Mucosa of descending colon (tissue), 3 donors: ENCODE measurements at regions not wholly inside any gene's neighbourhood (a gene's known extent, or its start where the extent isn't known, plus 50 kb on each side); places are given as distances from the start of the nearest gene placed in this dataset.
A peak's percentile ranks its signal among the peaks of the same experiment; 100 is the strongest.
"Not testable (repeated sequence)": the region's sequence is repeated elsewhere in the genome, so short reads cannot be mapped to it uniquely, and the experiment has no call there.

Experiments used
- ATAC-seq: fragments of 200-7000 bp; cut with Tn5 transposase; one replicate; pipeline ENCODE4 v1.9.1; 2020; ENCODE audit warnings: mild to moderate bottlenecking, moderate library complexity
- DNase-seq, 3 donors: peaks; one replicate each; pipeline ENCODE4 v3.0.0-alpha.2; 2020
- H3K36me3 ChIP-seq: fragments of 200-600 bp; one replicate; pipeline ENCODE4 v1.8.0; 2021; ENCODE audit warnings: low read depth, mild to moderate bottlenecking
- H3K4me1 ChIP-seq: fragments of 200-600 bp; one replicate; pipeline ENCODE4 v1.8.0; 2021; ENCODE audit warnings: low read depth, mild to moderate bottlenecking
- H3K4me3 ChIP-seq: fragments of 200-600 bp; one replicate; pipeline ENCODE4 v1.8.0; 2021; ENCODE audit warnings: mild to moderate bottlenecking
- H3K9me3 ChIP-seq: fragments of 200-600 bp; one replicate; pipeline ENCODE4 v1.8.0; 2021; ENCODE audit warnings: mild to moderate bottlenecking
- CTCF ChIP-seq: fragments of 200-600 bp; IDR thresholded peaks from one replicate; pipeline ENCODE4 v1.8.0; 2022; ENCODE audit warnings: antibody characterized with exemption, mild to moderate bottlenecking
- intact Hi-C, 2 donors: fragments of 100-400 bp; cut with DNase I in 1 of 2; cut with micrococcal nuclease in 1 of 2; formaldehyde crosslinking; loops; one replicate each; pipeline versions ENCODE4 v1.11.0 to v1.11.1; 2022; cut with DNase I, micrococcal nuclease
- donor health status: DM: no; HTN: no; CAD: no; lungs with moderate emphysema.
- donor health status: DM: no; HTN: no; CAD: no.
- donor health status: DM: no; HTN: yes; CAD: no.

GRCh38 chr12:87348071-87348470 is 681.1 kb downstream of the C12orf50 start:
- intact Hi-C loops, result no loop called here
- ATAC-seq, result peak; percentile 27
- Histone ChIP-seq H3K4me3 (no peak overlapping the region), H3K9me3 (no peaks in the 10 kb centered on the region), H3K4me1 (no peaks in the 10 kb centered on the region), H3K36me3 (no peaks in the 10 kb centered on the region)
- DNase-seq, result no peak
- no peak for TF ChIP-seq CTCF

- ATAC-seq (no peak), DNase-seq (no peak)
- H3K36me3 ChIP-seq, result no peaks in the 10 kb centered on the region
- H3K4me3 ChIP-seq, result no peak overlapping the region
- no peak for TF ChIP-seq CTCF
- no peaks in the 10 kb centered on the region for H3K4me1 ChIP-seq
- H3K9me3 ChIP-seq, result no peaks in the 10 kb centered on the region
- intact Hi-C loops, result no loop called here
Measured at GRCh38 chr12:87344699-87345098, 684.5 kb downstream of the C12orf50 start.

- Histone ChIP-seq H3K9me3 (no peaks in the 10 kb centered on the region), H3K4me3 (no peak overlapping the region), H3K36me3 (no peaks in the 10 kb centered on the region), H3K4me1 (no peaks in the 10 kb centered on the region)
- DNase-seq (no peak), ATAC-seq (no peak)
- no peak for TF ChIP-seq CTCF
- intact Hi-C loops, result no loop called here
Measured at GRCh38 chr12:87338681-87339080, 690.5 kb downstream of the C12orf50 start.

DNA sequence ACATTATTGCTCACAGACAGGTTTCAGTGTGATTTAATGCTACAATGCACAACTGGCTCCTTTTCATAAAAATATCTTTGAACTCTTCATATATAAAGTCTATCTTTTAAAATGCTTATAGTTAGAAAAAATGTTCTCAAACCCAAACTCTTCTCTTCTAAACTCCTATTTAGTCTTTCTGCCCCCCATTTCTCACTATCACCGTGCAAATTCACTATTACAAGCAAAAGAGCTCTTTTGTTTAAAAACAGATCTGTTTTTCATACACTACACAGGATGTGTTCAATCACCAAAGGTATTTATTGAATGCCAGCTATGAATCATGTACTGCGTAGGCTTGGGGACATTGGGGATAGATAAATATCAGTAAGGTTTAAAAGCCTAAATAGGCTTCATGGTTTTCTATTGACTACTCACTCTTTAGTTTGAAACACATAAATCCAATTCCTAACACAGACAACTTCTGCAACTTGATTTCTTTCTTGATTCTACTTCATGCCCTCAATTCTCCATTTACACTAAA is 692.3 kb downstream of the C12orf50 start:
- Histone ChIP-seq H3K4me3 (no peak overlapping the region), H3K9me3 (no peaks in the 10 kb centered on the region), H3K4me1 (no peaks in the 10 kb centered on the region), H3K36me3 (no peaks in the 10 kb centered on the region)
- ATAC-seq, result no peak
- no peak for TF ChIP-seq CTCF
- intact Hi-C loops, result no loop called here
- no peak for DNase-seq

DNA sequence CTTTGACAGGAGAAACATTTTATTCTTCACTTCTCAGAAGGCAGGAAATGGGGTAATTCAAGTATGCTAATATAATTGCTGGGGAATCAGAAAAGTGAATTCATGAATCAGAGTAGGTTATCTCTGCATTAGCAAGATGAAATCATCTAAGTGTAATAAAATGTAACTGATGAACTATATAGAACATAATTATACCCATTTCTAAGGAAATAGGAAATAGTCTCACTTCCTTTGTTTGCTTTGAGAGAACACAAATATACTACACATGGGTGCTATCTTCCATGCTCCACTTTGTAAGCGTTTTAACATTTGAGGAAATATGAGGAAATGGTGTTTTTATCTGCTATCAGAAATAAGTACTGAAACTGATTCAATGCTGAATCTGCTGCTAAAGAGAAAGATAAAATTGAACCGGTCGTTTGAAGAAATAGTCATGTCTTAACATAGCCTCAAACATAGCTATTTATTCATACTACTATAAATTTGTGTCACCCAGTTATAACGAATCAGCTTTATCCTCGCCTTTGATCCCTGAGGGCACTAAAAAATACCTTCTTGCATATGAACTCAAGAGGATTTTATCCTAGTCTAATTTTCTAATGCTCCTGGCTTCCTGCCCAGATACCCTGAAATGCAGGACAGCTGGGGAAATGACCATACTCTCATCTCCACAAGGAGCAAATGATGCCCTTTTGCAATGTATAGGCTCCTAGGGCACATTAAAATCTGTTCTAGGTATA is 696.0 kb downstream of the C12orf50 start:
- intact Hi-C loops, result no loop called here
- DNase-seq, result no peak
- TF ChIP-seq CTCF, result no peak

DNA sequence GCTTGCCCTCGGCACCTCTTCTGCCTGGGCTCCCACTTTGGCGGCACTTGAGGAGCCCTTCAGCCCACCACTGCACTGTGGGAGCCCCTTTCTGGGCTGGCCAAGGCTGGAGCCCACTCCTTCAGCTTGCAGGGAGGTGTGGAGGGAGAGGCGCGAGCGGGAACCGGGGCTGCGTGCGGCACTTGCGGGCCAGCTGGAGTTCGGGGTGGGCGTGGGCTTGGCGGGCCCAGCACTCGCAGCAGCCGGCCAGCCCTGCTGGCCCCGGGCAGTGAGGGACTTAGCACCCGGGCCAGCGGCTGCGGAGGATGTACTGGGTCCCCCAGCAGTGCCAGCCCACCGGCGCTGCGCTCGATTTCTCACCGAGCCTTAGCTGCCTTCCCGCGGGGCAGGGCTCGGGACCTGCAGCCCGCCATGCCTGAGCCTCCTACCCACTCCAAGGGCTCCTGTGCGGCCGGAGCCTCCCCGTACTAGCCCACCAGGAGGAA is 699.1 kb downstream of the C12orf50 start:
- ATAC-seq, H3K4me1 ChIP-seq, intact Hi-C loops, H3K9me3 ChIP-seq, H3K4me3 ChIP-seq, H3K36me3 ChIP-seq: not testable (repeated sequence)
- DNase-seq, result peak in 1 of 3 donors; percentile 17

More for the DNA sequence above, 696.0 kb downstream of the C12orf50 start:
- Histone ChIP-seq H3K4me3 (no peak overlapping the region), H3K9me3 (no peaks in the 10 kb centered on the region), H3K4me1 (no peaks in the 10 kb centered on the region), H3K36me3 (no peaks in the 10 kb centered on the region)
- ATAC-seq, result no peak
